ENCODE measurements at regions not wholly inside any gene's neighbourhood (a gene's known extent, or its start where the extent isn't known, plus 50 kb on each side); places are given as distances from the start of the nearest gene placed in this dataset.

DNA sequence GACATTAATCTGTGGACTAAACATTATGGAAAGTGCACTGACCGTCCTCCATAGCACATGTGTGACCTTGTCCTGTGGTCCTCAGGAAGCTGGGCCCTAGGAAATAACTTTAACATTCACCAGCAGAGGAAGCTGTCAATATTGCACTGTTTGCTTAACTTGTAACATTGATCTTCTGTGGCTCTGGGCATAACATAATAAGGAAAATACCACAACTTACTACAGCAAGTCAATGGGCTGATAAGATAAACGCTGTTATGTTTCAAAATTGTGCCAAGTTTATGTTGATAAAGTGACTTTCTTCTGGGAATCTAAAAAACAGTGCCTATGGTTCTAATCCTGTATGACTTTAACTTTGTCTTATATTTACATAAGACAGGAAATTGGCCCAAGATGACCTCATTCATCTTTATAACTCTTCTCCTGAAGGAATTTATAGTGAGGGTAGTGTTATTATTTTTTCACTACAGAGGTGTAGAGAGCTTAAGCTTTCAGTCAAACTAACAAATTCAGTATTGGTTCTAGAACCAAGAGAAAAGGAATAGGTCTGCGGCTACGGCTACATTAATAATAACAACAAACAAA lies 113.7 kb upstream of the MAP4K3 start:
- Mint-ChIP-seq H3K36me3 (no peaks in the 10 kb centered on the region), H3K4me1 (no peaks in the 10 kb centered on the region), H3K4me3 (no peak overlapping the region), H3K9me3 (no peaks in the 10 kb centered on the region), H3K27ac (no peak overlapping the region), H3K27me3 (ENCODE audit: low read depth in 2 of 2) (peaks cover 0 to 2% of the 10 kb centered on the region in 2 donors)
- Histone ChIP-seq H3K27me3 (ENCODE audit: control insufficient read depth, insufficient read depth, low read length) (no peaks in the 10 kb centered on the region), H3K4me3 (ENCODE audit: low read length) (no peak overlapping the region), H3K9me3 (ENCODE audit: control insufficient read depth, insufficient read depth, low read length) (no peaks in the 10 kb centered on the region), H3K4me1 (ENCODE audit: control insufficient read depth, insufficient read depth, low read length) (no peaks in the 10 kb centered on the region), H3K27ac (ENCODE audit: low read length) (no peak overlapping the region), H3K36me3 (ENCODE audit: control insufficient read depth, insufficient read depth, low read length) (no peaks in the 10 kb centered on the region)
- DNase-seq (no peak), ATAC-seq (no peak)
- intact Hi-C loops (cut with micrococcal nuclease), result no loop called here
- TF ChIP-seq CTCF (IDR thresholded peaks at IDR 0.05), result no peak
- 74% methylated on average over 1 of the region's 4 CpGs for WGBS (ENCODE audit: insufficient coverage)

DNA sequence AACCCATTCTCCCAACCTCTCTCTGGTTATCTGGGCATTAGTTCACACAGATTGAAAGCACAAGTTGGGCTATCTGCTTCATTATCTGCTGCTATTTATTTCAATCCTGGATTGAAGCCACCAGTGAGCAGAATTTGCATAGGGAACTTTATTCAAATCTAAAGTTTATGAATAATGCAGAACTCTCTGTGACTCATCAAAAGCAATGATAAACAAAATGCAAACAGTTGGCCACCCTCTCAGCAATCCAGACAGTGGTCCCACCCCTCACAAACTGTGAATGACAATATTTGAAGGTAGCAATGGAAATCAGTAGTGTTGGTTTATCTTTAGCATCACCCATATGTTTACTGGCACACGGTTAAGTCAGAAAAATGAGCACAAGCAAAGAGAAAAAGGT lies 106.8 kb upstream of the TMEM178A start:
- no peak overlapping the region for H3K27ac Mint-ChIP-seq
- no peak for TF ChIP-seq CTCF (IDR thresholded peaks at IDR 0.05)
- H3K4me1 Mint-ChIP-seq, result no peaks in the 10 kb centered on the region
- Histone ChIP-seq H3K27ac (ENCODE audit: low read length) (no peak overlapping the region), H3K27me3 (ENCODE audit: control insufficient read depth, insufficient read depth, low read length) (no peaks in the 10 kb centered on the region), H3K9me3 (ENCODE audit: control insufficient read depth, insufficient read depth, low read length) (peaks cover 5% of the 10 kb centered on the region), H3K4me1 (ENCODE audit: control insufficient read depth, insufficient read depth, low read length) (no peaks in the 10 kb centered on the region), H3K4me3 (ENCODE audit: low read length) (no peak overlapping the region), H3K36me3 (ENCODE audit: control insufficient read depth, insufficient read depth, low read length) (no peaks in the 10 kb centered on the region)
- DNase-seq, result no peak
- intact Hi-C loops (cut with micrococcal nuclease), result no loop called here
- peaks cover 16% of the 10 kb centered on the region for H3K36me3 Mint-ChIP-seq
- peaks cover 0 to 6% of the 10 kb centered on the region in 2 donors for H3K27me3 Mint-ChIP-seq (ENCODE audit: low read depth in 2 of 2)
- WGBS (ENCODE audit: insufficient coverage), result 100% methylated on average over 1 of the region's 1 CpG
- ATAC-seq, result no peak
- H3K4me3 Mint-ChIP-seq, result no peak overlapping the region
- H3K9me3 Mint-ChIP-seq, result peaks cover 10 to 11% of the 10 kb centered on the region in 2 donors

GRCh38 chr2:39563572-39563971 lies 102.1 kb upstream of the TMEM178A start:
- Histone ChIP-seq H3K4me1 (ENCODE audit: control insufficient read depth, insufficient read depth, low read length) (no peaks in the 10 kb centered on the region), H3K9me3 (ENCODE audit: control insufficient read depth, insufficient read depth, low read length) (peaks cover 20% of the 10 kb centered on the region), H3K27ac (ENCODE audit: low read length) (no peak overlapping the region), H3K27me3 (ENCODE audit: control insufficient read depth, insufficient read depth, low read length) (no peaks in the 10 kb centered on the region), H3K36me3 (ENCODE audit: control insufficient read depth, insufficient read depth, low read length) (no peaks in the 10 kb centered on the region), H3K4me3 (ENCODE audit: low read length) (no peak overlapping the region)
- no peaks in the 10 kb centered on the region for H3K27me3 Mint-ChIP-seq (ENCODE audit: low read depth in 2 of 2)
- peaks cover 21% of the 10 kb centered on the region for H3K36me3 Mint-ChIP-seq
- no peaks in the 10 kb centered on the region for H3K4me1 Mint-ChIP-seq
- H3K27ac Mint-ChIP-seq, result no peak overlapping the region
- TF ChIP-seq CTCF (IDR thresholded peaks at IDR 0.05), result no peak
- no peak for DNase-seq
- no peak for ATAC-seq
- H3K4me3 Mint-ChIP-seq, result no peak overlapping the region
- intact Hi-C loops (cut with micrococcal nuclease), result no loop called here
- peaks cover 12 to 14% of the 10 kb centered on the region in 2 donors for H3K9me3 Mint-ChIP-seq

DNA sequence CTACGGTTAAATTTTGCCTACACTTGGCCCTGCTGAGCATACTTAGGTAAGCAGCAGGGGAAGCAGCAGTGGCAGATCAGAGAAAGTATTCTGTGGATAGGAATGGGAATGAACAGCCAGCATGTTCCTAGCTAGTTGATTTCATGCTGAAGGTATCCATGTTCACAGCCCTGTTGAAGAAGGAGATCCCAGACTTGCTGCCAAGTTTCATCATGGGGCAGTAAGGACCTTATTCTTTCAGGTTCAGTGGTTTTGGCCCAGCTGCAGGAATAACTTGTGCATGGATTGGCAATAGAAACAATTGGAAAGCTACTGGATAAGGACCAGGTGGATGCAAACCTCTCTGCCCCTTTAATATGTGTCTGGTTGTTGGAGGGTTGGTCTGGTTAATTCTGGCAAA lies 98.2 kb upstream of the TMEM178A start:
- Mint-ChIP-seq H3K36me3 (peaks cover 19% of the 10 kb centered on the region), H3K4me3 (no peak overlapping the region), H3K27ac (no peak overlapping the region), H3K27me3 (ENCODE audit: low read depth in 2 of 2) (no peaks in the 10 kb centered on the region), H3K9me3 (peaks cover 10% of the 10 kb centered on the region in 2 donors), H3K4me1 (no peaks in the 10 kb centered on the region)
- H3K9me3 ChIP-seq (ENCODE audit: control insufficient read depth, insufficient read depth, low read length), result peaks cover 17% of the 10 kb centered on the region
- ATAC-seq (no peak), DNase-seq (no peak)
- no peak overlapping the region for H3K27ac ChIP-seq (ENCODE audit: low read length)
- TF ChIP-seq CTCF (IDR thresholded peaks at IDR 0.05), result no peak
- 94% methylated on average over 1 of the region's 1 CpG for WGBS (ENCODE audit: insufficient coverage)
- no peaks in the 10 kb centered on the region for H3K36me3 ChIP-seq (ENCODE audit: control insufficient read depth, insufficient read depth, low read length)
- intact Hi-C loops (cut with micrococcal nuclease), result no loop called here
- H3K27me3 ChIP-seq (ENCODE audit: control insufficient read depth, insufficient read depth, low read length), result no peaks in the 10 kb centered on the region
- H3K4me3 ChIP-seq (ENCODE audit: low read length), result no peak overlapping the region
- no peaks in the 10 kb centered on the region for H3K4me1 ChIP-seq (ENCODE audit: control insufficient read depth, insufficient read depth, low read length)

Measured in natural killer cell (primary cell).